Esophagus muscularis mucosa (tissue), 4 donors: ENCODE measurements at regions not wholly inside any gene's neighbourhood (a gene's known extent, or its start where the extent isn't known, plus 50 kb on each side); places are given as distances from the start of the nearest gene placed in this dataset.

Source experiments
- EP300 ChIP-seq: sonication (generic); formaldehyde crosslinking; IDR thresholded peaks from one replicate; pipeline ENCODE4 v1.6.1; 2017; ENCODE audit warnings: antibody characterized with exemption
- POLR2A ChIP-seq: fragments of 450-650 bp; IDR thresholded peaks from one replicate; pipeline ENCODE4 v1.6.1; 2017; ENCODE audit warnings: antibody characterized with exemption, moderate library complexity, mild to moderate bottlenecking, low read depth
- TF ChIP-seq, protein P1 (sequence below), 3 experiments: fragments of 200-600 bp in 2 of 3; fragments of 450-650 bp in 1 of 3; sonication (generic) in 2 of 3; IDR thresholded peaks; one replicate each; pipeline ENCODE4 v1.5.1; 2017 to 2019; ENCODE audit warnings: antibody characterized with exemption in 3 of 3, mild to moderate bottlenecking in 2 of 3, moderate library complexity in 1 of 3

- TF ChIP-seq, protein P1, sequence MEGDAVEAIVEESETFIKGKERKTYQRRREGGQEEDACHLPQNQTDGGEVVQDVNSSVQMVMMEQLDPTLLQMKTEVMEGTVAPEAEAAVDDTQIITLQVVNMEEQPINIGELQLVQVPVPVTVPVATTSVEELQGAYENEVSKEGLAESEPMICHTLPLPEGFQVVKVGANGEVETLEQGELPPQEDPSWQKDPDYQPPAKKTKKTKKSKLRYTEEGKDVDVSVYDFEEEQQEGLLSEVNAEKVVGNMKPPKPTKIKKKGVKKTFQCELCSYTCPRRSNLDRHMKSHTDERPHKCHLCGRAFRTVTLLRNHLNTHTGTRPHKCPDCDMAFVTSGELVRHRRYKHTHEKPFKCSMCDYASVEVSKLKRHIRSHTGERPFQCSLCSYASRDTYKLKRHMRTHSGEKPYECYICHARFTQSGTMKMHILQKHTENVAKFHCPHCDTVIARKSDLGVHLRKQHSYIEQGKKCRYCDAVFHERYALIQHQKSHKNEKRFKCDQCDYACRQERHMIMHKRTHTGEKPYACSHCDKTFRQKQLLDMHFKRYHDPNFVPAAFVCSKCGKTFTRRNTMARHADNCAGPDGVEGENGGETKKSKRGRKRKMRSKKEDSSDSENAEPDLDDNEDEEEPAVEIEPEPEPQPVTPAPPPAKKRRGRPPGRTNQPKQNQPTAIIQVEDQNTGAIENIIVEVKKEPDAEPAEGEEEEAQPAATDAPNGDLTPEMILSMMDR (IDR thresholded peaks at IDR 0.05) = no peak
- TF ChIP-seq EP300 = no peak
- no peak for TF ChIP-seq POLR2A
These were observed 708.6 kb downstream of the DTWD2 start for GRCh38 chr5:118279540-118280294.
